IMR-90 (cell line): ENCODE measurements at regions not wholly inside any gene's neighbourhood (a gene's known extent, or its start where the extent isn't known, plus 50 kb on each side); places are given as distances from the start of the nearest gene placed in this dataset.

ENCODE experiments used
- ATAC-seq: fragments of 200-7000 bp; cut with Tn5 transposase; 2 replicates; pipeline ENCODE4 v1.9.1; 2020; ENCODE audit warnings: low read depth, mild to moderate bottlenecking, moderate library complexity
- BruUV-seq: library from RNA; stranded (reverse); fragments of 400-500 nt; replicated peaks from 2 replicates; lab custom pipeline; 2021; lab: Mats Ljungman, UMichigan
- CTCF ChIA-PET: fragments of 300-600 bp; formaldehyde crosslinking; extraction: SDS; loops from one replicate; lab custom pipeline; 2021; ENCODE audit warnings: antibody characterized with exemption; lab: Yijun Ruan, JAX
- POLR2A ChIA-PET: fragments of 300-600 bp; sonication (Branson Sonifier 250); formaldehyde crosslinking; loops from one replicate; lab custom pipeline; 2022; ENCODE audit warnings: antibody characterized with exemption; ENCODE audit not compliant: unreplicated experiment; lab: Charles Lee
- DNase-seq: peaks from one replicate; pipeline ENCODE4 v3.0.0; 2013
- H2AFZ ChIP-seq: replicated peaks from 2 replicates; pipeline ENCODE3; 2013; ENCODE audit warnings: low read length, mild to moderate bottlenecking; ENCODE audit not compliant: poor library complexity
- H2AK5ac ChIP-seq: 2 replicates; pipeline ENCODE4 v1.6.1; 2013; ENCODE audit warnings: low read depth, low read length, inconsistent platforms
- H2AK9ac ChIP-seq: replicated peaks from 2 replicates; pipeline ENCODE3; 2013; ENCODE audit warnings: mild to moderate bottlenecking, low read depth, low read length, moderate library complexity; ENCODE audit not compliant: poor library complexity
- H2BK120ac ChIP-seq: 2 replicates; pipeline ENCODE4 v1.6.1; 2013; ENCODE audit warnings: low read depth, low read length, inconsistent platforms
- H2BK15ac ChIP-seq: 3 replicates; pipeline ENCODE4 v1.6.1; 2013; ENCODE audit warnings: low read depth, low read length, inconsistent platforms
- H2BK20ac ChIP-seq: 2 replicates; pipeline ENCODE4 v1.6.1; 2013; ENCODE audit warnings: low read depth, mild to moderate bottlenecking, inconsistent platforms, low read length, moderate library complexity
- H2BK5ac ChIP-seq: 2 replicates; pipeline ENCODE4 v1.6.1; 2013; ENCODE audit warnings: mild to moderate bottlenecking, low read depth, low read length, inconsistent platforms; ENCODE audit not compliant: poor library complexity, severe bottlenecking
- H3K14ac ChIP-seq: replicated peaks from 2 replicates; pipeline ENCODE4 v1.6.1; 2013; ENCODE audit warnings: low read depth, low read length, inconsistent platforms
- H3K18ac ChIP-seq: 2 replicates; pipeline ENCODE4 v1.6.1; 2013; ENCODE audit warnings: low read depth, low read length, control low read depth
- H3K23ac ChIP-seq: 2 replicates; pipeline ENCODE4 v1.6.1; 2013; ENCODE audit warnings: low read depth, low read length, inconsistent platforms
- H3K27ac ChIP-seq: 2 replicates; pipeline ENCODE4 v1.5.1; 2013; ENCODE audit warnings: mild to moderate bottlenecking, control low read depth, low read length; ENCODE audit not compliant: insufficient read depth
- H3K27me3 ChIP-seq: 2 replicates; pipeline ENCODE4 v1.6.1; 2013; ENCODE audit warnings: low read length; ENCODE audit not compliant: control insufficient read depth, insufficient read depth
- H3K36me3 ChIP-seq: 2 replicates; pipeline ENCODE4 v1.6.1; 2013; ENCODE audit warnings: low read length, mixed read lengths; ENCODE audit not compliant: control insufficient read depth, insufficient read depth
- H3K4ac ChIP-seq: 2 replicates; pipeline ENCODE4 v1.6.1; 2013; ENCODE audit warnings: low read depth, low read length, inconsistent platforms
- H3K4me1 ChIP-seq: 2 replicates; pipeline ENCODE4 v1.6.1; 2013; ENCODE audit warnings: low read length, mixed read lengths; ENCODE audit not compliant: control insufficient read depth, insufficient read depth
- H3K4me2 ChIP-seq: 2 replicates; pipeline ENCODE4 v1.6.1; 2013; ENCODE audit warnings: low read depth, mild to moderate bottlenecking, control low read depth, low read length, moderate library complexity
- H3K4me3 ChIP-seq: 2 replicates; pipeline ENCODE4 v1.5.1; 2013; ENCODE audit warnings: low read depth, mild to moderate bottlenecking, control low read depth, low read length, moderate library complexity; ENCODE audit not compliant: insufficient read depth
- H3K56ac ChIP-seq: 2 replicates; pipeline ENCODE4 v1.6.1; 2013; ENCODE audit warnings: low read length, inconsistent platforms; ENCODE audit not compliant: insufficient read depth; ENCODE audit errors: extremely low read depth
- H3K79me1 ChIP-seq, 2 experiments: 2 replicates each; pipeline ENCODE4 v1.6.1; 2013; ENCODE audit warnings: low read length in 2 of 2, inconsistent platforms in 1 of 2, low read depth in 1 of 2
- H3K9ac ChIP-seq: 2 replicates; pipeline ENCODE4 v1.6.1; 2013; ENCODE audit warnings: low read depth, low read length, control low read depth
- H3K9me1 ChIP-seq: 2 replicates; pipeline ENCODE4 v1.6.1; 2013; ENCODE audit warnings: low read length, inconsistent platforms; ENCODE audit not compliant: insufficient read depth
- H3K9me3 ChIP-seq: 2 replicates; pipeline ENCODE4 v1.6.1; 2013; ENCODE audit warnings: low read length; ENCODE audit not compliant: control insufficient read depth, insufficient read depth
- H4K20me1 ChIP-seq: 2 replicates; pipeline ENCODE4 v1.6.1; 2013; ENCODE audit warnings: low read length, inconsistent platforms; ENCODE audit not compliant: insufficient read depth
- H4K5ac ChIP-seq: 2 replicates; pipeline ENCODE4 v1.6.1; 2013; ENCODE audit warnings: mild to moderate bottlenecking, low read depth, low read length, control low read depth
- H4K8ac ChIP-seq, 2 experiments: 2 replicates each; pipeline ENCODE4 v1.6.1; 2013; ENCODE audit warnings: low read depth in 2 of 2, low read length in 2 of 2, control low read depth in 1 of 2, inconsistent platforms in 1 of 2
- H4K91ac ChIP-seq: 2 replicates; pipeline ENCODE4 v1.6.1; 2013; ENCODE audit warnings: low read depth, low read length, inconsistent platforms; ENCODE audit not compliant: insufficient read depth
- BHLHE40 ChIP-seq: fragments of 150-350 bp; IDR thresholded peaks from 2 replicates; pipeline ENCODE4 v1.6.1; 2016; ENCODE audit warnings: mild to moderate bottlenecking, low read depth, low read length
- CEBPB ChIP-seq: IDR thresholded peaks from 2 replicates; pipeline ENCODE4 v1.6.1; 2012; ENCODE audit warnings: low read depth, low read length, improper control_type of control experiment
- CHD1 ChIP-seq: IDR thresholded peaks from 2 replicates; pipeline ENCODE4 v1.6.1; 2012; ENCODE audit warnings: low read depth, low read length, improper control_type of control experiment
- MAFK ChIP-seq: IDR thresholded peaks from 2 replicates; pipeline ENCODE4 v1.6.1; 2012; ENCODE audit warnings: low read depth, low read length, improper control_type of control experiment
- MAZ ChIP-seq: IDR thresholded peaks from 2 replicates; pipeline ENCODE4 v1.6.1; 2012; ENCODE audit warnings: low read depth, mild to moderate bottlenecking, low read length, improper control_type of control experiment, moderate library complexity, borderline replicate concordance
- MXI1 ChIP-seq: IDR thresholded peaks from 2 replicates; pipeline ENCODE4 v1.6.1; 2012; ENCODE audit warnings: low read depth, mild to moderate bottlenecking, low read length, moderate library complexity, borderline replicate concordance
- POLR2A ChIP-seq: IDR thresholded peaks from 2 replicates; pipeline ENCODE4 v1.6.1; 2012; ENCODE audit warnings: mild to moderate bottlenecking, low read depth, low read length
- RAD21 ChIP-seq: IDR thresholded peaks from 2 replicates; pipeline ENCODE4 v1.6.1; 2012; ENCODE audit warnings: low read length, improper control_type of control experiment
- RFX5 ChIP-seq: IDR thresholded peaks from 2 replicates; pipeline ENCODE4 v1.8.0; 2012; ENCODE audit warnings: low read depth, mild to moderate bottlenecking, low read length, moderate library complexity
- USF2 ChIP-seq: fragments of 150-350 bp; IDR thresholded peaks from 2 replicates; pipeline ENCODE4 v1.6.1; 2017; ENCODE audit warnings: mild to moderate bottlenecking, antibody characterized with exemption, low read length, low read depth
- WGBS, 2 experiments: methylation state at CpG; one replicate each; pipeline versions ENCODE4 v1.1.5 to v1.1.7; 2013; ENCODE audit warnings: missing lambda C conversion rate in 2 of 2; ENCODE audit not compliant: insufficient read length in 1 of 2; ENCODE audit errors: extremely low coverage in 2 of 2; 5-methylcytosine and 5-hydroxymethylcytosine counted together
- dilution Hi-C: fragments of 300-500 bp; cut with HindIII; formaldehyde crosslinking; loops from one replicate; pipeline ENCODE4 v1.14.3; 2018; ENCODE audit warnings: low sequenced_read_pairs; ENCODE audit not compliant: unreplicated experiment
- in situ Hi-C: fragments of 300-500 bp; cut with MboI; formaldehyde crosslinking; loops from 3 replicates; pipeline ENCODE4 v1.14.3; 2019; ENCODE audit warnings: low sequenced_read_pairs, inconsistent platforms, mixed read lengths
- intact Hi-C: fragments of 100-400 bp; cut with micrococcal nuclease; formaldehyde crosslinking; loops from 2 replicates; pipeline ENCODE4 v1.10.0; 2022
- TF ChIP-seq, protein P1 (sequence below): fragments of 150-350 bp; IDR thresholded peaks from 2 replicates; pipeline ENCODE4 v1.6.1; 2016; ENCODE audit warnings: low read depth, mild to moderate bottlenecking, low read length, moderate library complexity, borderline replicate concordance

DNA sequence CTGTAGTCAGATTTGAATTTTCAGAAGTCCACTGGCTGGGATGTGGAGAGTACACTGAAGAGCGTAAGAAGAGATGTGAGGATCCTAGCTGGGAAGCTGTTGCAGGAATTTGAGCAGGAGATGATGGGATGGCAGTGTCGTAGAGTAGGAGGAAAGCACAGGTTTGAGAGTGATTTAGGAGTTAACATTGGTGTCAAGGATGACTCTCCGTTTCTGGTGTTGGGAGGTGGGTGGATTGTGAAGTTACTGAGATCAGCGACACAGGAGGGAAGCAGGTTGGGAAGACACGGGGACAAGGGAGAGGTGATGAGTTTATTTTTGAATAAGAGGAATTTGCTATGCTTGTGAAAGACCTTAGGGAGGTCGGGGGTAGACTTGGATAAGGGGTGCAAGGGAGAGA lies 434.2 kb upstream of the TPM1 start:
- Histone ChIP-seq H3K4me1 (peaks cover 10% of the 10 kb centered on the region), H3K9me1 (peaks cover 13% of the 10 kb centered on the region), H2AK9ac (no peak overlapping the region), H3K9ac (no peak overlapping the region), H3K18ac (peak overlapping the region; percentile 82; the same call in 1 of the 2 replicates), H4K20me1 (peaks cover 5% of the 10 kb centered on the region), H3K9me3 (peaks cover 5% of the 10 kb centered on the region), H3K27ac (no peak overlapping the region), H4K91ac (peak overlapping the region; percentile 53), H2BK20ac (peak overlapping the region; percentile 70; the same call in 1 of the 2 replicates), H4K5ac (no peak overlapping the region), H3K27me3 (no peaks in the 10 kb centered on the region), H4K8ac (peak overlapping the region; percentile 15 to 36; a peak in 2 of 4 replicates), H3K56ac (no peak overlapping the region), H3K23ac (no peak overlapping the region), H3K79me1 (peaks cover 16 to 19% of the 10 kb centered on the region in 2 experiments), H2AFZ (no peak overlapping the region), H2BK15ac (peak overlapping the region; percentile 93; the same call in 2 of the 3 replicates), H3K4ac (peak overlapping the region; percentile 67), H2AK5ac (peak overlapping the region; percentile 97), H2BK120ac (peak overlapping the region; percentile 54), H3K4me3 (no peak overlapping the region), H3K14ac (peak overlapping the region; percentile 57), H3K4me2 (no peak overlapping the region), H3K36me3 (peaks cover 1% of the 10 kb centered on the region; the same call in 1 of the 2 replicates), H2BK5ac (peak overlapping the region; percentile 25)
- no peak for ATAC-seq
- in situ Hi-C loops, result no loop called here
- no TSS peak for BruUV-seq
- intact Hi-C loops, result no loop called here
- dilution Hi-C loops, result no loop called here
- ChIA-PET CTCF (no interaction called here), POLR2A (no interaction called here)
- 94% methylated on average over 6 of the region's 6 CpGs; no CpG with 5 or more reads in 1 of the 2 experiments for WGBS, 2 experiments
- TF ChIP-seq BHLHE40 (no peak), CEBPB (no peak), CHD1 (no peak), RAD21 (no peak), USF2 (no peak), MAZ (no peak), MAFK (no peak), RFX5 (no peak), POLR2A (no peak), MXI1 (no peak)
- TF ChIP-seq, protein P1, sequence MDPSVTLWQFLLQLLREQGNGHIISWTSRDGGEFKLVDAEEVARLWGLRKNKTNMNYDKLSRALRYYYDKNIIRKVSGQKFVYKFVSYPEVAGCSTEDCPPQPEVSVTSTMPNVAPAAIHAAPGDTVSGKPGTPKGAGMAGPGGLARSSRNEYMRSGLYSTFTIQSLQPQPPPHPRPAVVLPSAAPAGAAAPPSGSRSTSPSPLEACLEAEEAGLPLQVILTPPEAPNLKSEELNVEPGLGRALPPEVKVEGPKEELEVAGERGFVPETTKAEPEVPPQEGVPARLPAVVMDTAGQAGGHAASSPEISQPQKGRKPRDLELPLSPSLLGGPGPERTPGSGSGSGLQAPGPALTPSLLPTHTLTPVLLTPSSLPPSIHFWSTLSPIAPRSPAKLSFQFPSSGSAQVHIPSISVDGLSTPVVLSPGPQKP, result no peak
- DNase-seq, result no peak
